HS-5 (cell line): ENCODE measurements at regions not wholly inside any gene's neighbourhood (a gene's known extent, or its start where the extent isn't known, plus 50 kb on each side); places are given as distances from the start of the nearest gene placed in this dataset.
"Not testable (repeated sequence)": the region's sequence is repeated elsewhere in the genome, so short reads cannot be mapped to it uniquely, and the experiment has no call there.

ENCODE experiments used
- DNase-seq: peaks from one replicate; pipeline ENCODE4 v3.0.0-alpha.2; 2012; ENCODE audit warnings: low read depth

DNA sequence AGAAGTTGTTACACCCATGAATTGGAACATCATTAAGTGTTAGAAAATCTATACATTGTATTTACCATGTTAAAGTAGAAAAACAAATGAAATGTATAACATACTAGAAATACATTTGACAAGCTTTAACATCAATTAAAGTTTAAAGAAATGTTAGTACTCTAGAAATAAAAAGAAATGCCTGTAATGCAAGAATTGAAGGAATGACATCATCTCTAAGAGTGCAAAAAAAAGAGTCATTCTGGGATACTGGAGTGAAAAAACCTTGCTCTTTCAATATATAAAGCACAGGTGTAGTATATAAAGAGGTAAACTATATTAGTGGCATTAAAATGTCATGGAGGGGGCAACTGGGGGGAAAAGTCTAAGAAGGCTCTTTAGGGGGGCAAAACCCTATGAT, 210.8 kb upstream of the PLD5 start:
- no peak for DNase-seq

DNA sequence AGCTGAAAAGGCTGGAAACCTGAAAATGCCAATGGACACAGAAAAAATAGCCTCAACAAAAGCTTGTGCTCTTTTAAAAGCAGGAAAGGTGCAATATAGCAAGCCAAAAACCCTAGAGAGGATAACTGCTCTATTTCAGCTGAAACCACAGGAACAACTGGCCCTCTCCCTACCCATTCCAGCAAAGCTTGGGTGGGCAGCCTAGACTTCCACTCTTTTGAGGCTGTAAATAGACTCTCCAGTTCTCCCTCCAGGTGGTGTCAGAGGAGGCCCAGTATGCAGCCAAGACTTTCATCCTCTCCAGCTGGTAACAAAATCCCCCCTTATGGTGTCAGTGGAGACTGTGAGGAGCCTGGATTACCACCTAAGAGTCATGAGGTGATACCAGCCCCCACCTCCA, 206.9 kb upstream of the PLD5 start:
- no peak for DNase-seq

DNA sequence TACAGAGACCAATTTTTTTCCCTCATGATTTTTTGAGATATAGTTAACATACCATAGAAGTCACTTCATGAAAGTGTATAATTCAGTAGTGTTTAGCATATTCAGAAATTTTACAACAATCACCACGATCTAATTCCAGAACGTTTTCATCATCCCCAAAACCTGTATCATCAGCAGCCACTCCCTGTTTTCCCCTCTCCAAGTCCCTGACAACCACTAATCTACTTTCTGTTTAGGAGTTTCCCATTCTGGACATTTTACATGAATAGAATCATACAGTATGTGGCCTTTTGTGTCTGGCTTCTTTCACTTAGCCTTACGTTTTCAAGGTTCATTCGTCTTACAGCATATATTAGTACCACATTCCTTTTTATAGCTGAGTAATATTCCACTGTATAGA, 204.2 kb upstream of the PLD5 start:
- DNase-seq: no peak

DNA sequence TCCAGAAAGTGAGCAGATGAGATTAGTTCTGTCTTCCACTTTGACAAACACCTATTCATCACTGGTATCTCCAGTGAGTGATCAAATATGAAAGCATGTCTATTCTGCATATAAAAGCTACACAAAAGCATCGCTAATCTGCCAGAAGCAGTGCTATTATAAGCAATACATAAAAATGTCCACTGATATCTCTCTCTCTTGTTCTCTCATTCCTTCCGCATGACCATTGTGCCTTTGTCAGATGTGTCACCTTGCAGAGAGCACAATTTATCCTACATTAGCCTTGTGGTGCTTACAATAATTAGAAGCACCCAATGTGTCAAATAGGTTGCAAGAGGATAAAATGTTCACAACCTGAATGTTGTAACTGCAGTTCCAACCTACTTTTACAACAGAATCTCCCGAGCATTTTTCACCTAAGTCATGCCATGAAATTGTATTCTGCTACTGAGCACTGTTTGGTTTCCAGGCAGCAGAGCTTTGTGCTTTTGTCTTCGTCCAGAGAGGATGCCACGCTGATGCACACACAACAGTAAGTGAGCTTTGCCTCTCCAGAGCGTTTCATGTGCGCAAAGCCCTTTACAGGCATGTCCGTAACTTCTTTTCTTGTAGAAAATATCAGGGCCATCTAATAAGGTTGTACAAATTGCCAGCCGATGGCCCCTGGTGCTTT, 198.7 kb upstream of the PLD5 start:
- no peak for DNase-seq

DNA sequence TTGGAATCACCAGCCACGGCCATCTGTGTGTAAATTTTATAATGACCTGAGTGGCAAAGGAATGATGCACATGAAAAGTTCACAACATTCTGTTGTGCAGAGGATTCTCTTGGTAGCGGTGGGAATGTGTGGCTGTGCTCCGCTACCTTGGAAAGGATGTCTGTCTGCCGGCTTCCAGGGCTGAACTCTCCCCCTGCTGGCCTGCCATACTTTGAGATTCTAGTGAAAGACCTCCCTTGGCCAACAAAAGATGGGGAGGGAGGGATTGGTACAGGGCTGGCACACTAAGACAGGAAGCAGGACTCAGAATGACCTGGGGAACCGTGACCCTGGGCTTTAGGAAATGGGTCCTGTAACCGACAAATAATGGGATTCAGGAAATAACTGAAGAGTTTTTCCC, 194.5 kb upstream of the PLD5 start:
- DNase-seq: no peak

DNA sequence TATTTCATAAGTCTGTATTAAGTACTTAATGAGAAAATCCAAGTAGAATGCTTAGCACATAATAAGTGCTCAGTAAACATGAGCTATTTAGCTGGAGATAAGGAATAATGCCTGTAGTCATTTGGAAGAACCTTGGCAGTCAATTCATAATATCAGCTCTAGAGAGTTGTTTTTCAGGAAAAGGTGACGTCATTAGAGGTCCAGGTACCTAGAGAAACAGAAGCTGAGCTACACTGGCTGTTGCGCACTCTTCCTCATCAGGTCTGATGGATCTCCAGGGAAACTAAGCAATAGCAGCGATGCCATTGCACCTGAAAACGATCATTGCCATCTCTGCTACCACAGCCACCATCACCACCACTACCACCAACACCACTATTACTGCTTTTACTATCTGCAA, 187.8 kb upstream of the PLD5 start:
- DNase-seq: no peak

DNA sequence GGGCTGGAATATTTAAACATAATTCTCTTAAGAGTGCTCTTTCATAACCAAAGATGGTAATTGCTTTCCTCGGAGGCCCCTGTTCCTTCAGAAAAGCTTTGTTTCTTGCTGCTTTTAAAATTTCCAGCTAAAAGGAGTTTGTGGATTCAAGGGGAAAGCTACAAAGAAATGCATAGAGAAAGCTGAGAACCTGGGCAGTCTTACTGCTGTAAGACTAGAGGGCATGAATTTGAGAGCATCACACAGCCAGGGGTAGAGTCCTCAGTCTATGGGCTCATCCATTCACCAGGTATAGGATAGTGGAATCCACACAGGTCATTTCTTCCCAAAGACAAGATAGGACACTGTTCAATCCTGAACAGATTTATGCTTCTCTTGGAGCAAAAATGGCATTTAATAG, 186.3 kb upstream of the PLD5 start:
- no peak for DNase-seq

DNA sequence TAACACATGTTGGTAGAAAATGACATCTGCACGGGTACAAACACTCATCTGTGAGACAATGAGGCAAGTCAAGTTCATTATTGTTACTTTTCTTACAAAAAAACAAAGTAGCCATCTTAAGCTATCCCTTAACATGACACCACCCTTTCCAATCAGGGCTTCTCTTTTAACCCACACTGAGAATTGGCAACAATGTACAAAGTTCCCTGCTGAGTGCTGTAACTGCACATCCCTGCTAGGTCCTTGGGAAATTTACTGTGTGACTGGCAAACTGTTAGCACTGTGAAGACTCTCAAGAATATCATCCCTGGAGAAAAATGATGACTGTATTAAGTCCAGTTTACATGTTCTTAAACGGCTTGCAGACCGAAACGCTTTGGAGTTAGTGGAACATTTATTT, 185.8 kb upstream of the PLD5 start:
- no peak for DNase-seq

DNA sequence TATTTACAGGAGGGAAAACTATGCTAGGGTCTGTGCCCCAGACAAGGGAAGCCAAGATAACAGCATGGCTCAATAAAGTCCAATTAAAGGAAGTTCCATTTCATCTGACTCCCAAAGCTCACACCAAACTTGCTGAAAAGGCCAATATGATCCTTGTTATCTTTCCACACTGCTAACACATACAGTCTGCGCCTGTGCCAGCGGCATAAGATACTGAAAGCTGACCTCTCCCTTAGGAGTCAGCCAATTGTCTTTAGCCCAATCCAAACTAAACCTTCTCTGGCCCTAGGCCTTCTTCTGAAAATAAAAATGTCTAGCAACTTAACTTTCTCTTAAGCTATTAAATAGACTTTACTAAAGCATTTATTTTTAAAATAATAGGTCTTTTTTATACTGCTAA, 179.0 kb upstream of the PLD5 start:
- no peak for DNase-seq

DNA sequence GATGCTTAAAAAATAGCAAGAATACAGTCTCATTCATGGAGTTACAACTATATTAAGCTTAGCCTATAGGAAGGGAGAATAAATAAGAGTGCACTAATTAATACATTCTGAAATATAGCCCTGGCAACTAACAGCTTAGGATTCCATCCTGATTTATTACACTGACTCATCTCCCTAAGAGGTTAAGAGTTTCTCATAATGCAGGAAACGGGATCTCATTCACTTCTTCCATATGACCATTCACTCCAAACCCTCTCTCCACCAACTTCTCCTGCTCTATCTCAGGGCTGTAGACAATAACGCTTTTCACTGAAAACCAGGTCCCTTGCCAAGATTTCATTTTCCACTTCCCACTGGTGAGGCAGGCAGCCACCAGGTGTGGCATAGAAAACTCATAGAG, 168.5 kb upstream of the PLD5 start:
- no peak for DNase-seq

DNA sequence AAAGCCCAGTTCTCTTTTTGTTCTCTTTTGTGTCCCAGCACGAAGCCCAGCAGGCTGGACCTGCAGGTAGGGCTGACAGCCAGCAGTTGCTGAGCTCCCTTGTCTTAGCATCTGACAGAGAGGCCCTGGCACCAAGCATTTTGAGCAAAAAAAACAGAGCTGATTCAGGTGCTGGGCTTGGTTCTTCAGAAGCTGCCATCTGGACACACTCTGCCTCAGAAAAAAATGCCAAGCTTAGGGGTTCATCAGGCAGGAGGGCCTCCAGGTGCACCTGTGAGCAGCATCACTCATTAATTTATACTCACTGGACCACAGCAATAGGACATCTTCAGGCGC, 167.1 kb upstream of the PLD5 start:
- DNase-seq: no peak

DNA sequence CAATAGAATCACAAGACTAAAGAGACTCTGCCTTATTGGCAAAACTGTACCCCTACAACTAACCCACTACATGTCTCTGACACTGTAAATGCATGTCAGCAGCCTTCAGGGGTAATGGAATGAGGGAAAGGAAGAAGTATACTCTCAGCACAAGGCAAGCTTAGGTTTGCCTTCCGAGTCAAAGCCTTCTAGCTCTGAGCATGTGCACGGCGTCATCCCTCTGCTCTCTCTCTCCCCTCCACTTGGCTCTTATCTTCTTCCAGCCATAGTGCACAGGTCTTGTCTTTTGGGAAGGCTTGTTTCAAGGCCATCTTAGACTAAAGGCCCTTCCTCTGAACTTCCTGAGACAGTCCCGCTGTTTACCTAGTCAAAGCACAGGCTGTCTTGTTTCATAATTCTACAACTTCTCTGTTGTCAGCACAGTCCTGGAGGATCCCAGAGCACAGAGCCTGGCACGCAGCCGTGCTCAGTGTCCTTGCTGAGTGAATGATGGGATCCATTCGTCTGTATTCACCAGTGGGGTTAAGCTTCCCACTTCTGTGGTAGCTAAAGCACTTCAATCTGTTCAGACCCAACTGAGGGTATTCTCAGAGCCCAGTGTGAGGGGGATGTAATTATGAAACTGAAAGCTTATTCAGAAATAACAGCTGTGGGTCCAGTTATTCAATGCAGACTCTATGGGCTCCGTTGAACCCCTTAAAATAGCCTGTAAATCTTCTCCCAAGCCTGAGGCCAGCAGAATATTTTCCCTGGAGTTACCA, 166.5 kb upstream of the PLD5 start:
- no peak for DNase-seq

DNA sequence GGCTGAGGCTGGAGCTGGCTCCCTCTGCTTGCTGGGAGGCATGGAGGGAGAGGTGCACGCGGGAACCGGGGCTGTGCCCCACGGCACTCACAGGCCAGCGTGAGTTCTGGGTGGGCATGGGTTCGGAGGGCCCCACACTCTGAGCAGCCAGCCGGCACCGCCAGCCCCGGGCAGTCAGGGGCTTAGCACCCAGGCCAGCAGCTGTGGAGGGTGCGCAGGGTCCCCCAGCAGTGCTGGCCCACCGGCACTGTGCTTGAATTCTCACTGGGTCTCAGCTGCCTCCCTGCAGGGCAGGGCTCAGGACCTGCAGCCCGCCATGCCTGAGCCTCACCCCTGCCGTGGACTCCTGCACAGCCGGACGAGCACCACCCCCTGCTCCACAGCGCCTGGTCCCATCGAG, 164.9 kb upstream of the PLD5 start:
- no peak for DNase-seq

DNA sequence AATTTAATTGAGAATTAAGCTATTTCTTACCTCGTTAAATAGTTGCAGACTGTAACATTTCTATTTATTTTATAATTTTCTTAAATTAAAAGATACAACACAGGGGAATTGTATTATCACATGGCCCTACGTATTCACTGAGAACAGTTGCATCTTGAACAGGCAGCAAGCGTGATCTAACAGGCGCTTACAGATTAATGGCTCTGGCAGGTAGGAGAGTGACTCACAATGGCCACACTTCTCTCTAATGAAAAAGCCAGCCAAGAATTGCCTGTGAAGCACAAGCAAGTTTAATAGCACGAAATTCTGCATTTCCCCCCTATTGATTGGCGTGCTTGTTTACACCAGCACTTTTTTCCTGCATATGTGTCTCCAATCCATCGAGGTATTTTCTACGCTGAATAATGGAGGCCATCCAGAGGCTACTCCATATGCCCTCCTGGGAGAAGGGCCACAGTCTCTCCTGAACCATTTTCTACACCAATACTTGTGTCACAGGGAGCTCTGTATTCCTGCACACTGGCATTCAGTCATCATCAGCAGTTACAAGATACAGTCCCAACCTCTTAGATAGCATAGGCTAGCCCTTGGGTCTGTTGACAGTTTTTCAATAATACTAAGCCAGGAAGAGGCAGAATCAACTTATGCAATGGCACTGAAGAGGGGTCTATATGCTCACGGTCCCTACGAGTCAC, 150.6 kb upstream of the PLD5 start:
- DNase-seq: no peak

DNA sequence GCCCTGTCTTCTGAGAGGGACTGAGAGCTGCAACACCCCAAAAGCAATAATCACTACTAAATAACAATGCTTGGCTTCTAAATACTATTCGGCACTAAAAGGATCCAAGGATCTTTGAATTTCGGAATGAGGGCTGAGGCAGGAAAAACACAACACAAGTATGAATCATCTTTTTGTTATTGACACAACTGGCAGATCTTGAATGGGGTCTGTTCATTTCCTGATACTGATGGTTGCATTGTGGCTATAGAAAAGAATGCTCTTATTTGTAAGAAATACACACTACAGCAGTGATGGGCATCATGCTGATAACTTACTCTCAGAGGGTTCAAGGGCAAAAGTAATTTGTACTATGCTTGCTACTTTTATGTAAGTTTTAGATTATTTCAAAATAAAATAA, 149.2 kb upstream of the PLD5 start:
- DNase-seq: no peak

DNA sequence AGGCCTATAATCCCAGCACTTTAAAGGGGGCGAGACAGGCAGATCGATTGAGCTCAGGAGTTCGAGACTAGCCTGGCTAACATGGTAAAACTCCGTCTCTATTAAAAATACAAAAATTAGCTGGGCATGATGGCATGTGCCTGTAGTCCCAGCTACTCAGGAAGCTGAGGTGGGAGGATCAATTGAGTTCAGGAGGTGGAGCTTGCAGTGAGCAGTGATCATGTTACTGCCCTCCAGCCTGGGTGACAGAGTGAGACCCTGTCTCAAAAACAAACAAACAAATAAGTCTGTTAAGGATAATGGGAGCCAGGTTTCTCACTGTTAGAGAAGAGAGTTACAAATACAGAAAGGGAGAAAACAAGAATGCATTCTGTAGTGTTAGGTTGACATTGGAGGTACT, 148.7 kb upstream of the PLD5 start:
- DNase-seq: not testable (repeated sequence)

DNA sequence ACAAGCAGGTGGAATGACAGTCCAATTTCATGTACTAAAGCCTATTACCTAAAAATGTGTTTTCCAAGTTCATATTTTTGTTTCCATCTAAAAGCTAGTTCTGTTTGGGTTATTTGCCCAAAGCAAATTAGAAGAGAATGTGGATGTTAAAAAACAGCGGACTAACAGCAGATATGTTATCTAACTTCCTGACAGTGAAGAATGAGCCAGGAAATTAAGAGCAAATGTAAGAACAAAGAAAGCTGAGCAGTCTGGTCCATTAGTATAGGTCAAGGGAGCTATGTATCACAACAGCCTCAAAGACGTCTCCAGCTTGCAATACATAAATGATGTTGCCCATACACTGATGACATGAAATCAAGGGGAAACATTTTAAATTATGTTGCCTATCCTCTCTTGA, 145.5 kb upstream of the PLD5 start:
- no peak for DNase-seq

DNA sequence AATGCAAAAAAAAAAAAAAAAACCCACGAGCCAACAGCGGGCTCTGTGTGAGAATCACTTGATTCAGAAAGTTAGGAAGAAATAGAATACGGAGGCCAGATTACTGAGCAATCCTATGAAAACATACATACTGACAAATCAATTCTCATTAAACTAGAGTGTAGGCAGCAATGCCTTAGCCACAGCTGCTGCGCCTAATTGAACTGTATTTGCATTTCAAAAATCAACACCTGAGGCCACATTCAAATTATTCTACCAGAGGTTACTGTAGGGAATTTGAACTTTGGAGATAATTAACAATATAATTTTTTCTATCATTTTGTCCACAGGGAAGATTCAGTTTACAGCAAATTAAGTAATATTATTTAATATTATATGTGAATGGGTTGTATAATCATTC, 138.4 kb upstream of the PLD5 start:
- DNase-seq: no peak

DNA sequence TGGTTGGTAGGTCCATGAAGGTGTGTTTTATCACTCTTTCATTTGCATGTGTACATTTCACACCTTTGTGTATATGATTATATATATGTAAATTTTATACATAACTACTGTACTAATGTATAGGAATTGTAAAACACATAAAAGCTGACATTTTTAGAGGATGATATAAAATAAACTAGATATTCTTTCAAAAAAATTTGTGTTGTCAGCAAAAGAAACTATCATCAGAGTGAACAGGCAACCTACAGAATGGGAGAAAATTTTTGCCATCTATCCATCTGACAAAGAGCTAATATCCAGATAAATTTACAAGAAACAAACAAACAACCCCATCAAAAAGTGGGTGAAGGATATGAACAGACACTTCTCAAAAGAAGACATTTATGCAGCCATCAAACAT, 129.3 kb upstream of the PLD5 start:
- DNase-seq: not testable (repeated sequence)

DNA sequence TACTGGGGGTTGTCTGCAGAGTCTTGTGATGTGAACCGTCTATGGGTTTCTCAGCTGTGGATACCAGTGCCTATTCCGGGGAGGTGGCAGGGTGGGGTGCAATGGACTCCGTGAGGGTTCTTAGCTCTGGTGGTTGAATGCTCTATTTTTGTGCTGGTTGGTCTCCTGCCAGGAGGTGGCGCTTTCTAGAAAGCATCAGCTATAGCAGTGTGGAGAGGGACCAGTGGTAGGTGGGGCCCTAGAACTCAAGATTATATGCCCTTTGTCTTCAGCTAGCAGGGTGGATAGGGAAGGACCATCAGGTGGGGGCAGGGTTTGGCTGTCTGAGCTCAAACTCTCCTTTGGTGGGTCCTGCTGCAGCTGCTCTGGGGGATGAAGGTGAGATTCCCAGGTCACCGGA, 127.3 kb upstream of the PLD5 start:
- DNase-seq: no peak

DNA sequence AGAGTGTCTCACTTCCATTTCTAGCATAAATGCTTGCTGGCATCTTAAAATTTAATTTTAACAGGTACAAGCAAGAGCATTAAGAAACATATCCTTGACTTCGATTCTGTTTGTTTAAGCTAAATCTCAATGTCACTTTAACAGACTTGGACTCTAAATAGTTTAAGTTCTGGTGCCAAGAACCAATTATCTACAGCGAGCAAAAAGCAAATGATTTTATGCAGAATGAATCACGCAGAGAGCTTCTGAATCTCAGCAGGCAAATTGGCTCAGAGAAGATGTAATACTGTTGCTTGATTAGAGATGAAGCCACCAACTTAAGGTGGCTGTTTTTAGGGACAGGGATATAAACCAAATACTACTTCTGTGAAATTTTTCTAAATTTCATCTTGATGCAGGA, 117.0 kb upstream of the PLD5 start:
- DNase-seq: no peak

DNA sequence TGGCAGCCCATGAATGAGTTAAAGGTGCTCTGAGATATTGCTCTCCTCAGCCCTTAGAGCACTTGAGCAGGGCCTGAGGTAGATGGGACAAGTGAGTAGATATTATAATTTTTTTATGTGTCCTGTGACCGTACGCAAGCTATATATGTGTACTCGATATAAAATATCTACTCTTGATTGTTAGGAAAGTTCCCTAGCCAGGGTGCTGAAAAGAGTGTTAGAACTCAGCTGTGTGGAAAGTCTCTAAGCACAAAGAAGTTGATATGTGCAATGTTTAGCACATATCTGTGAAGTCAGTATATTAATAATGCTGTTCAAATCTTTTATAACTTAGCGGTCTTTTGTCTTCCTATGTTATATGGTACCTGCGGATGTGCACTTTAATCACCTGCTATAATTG, 114.6 kb upstream of the PLD5 start:
- DNase-seq: no peak

DNA sequence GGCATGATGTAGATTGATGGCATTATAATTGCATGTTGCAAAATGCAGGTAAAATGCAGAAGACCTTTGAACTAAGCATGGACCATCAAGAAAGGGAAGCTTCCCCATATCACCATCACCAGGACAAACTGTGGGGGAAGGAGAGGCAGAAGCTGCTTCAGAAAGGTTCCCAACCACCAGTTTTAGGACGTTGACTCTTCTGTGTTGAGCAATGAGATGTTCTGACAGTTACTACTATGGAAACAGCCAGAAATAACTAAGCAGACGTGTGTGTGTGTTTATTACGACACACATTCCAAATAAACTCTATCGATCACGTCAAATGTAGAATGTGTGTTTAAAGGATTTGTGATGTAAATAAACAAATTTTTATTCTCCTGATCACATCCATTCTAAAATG, 110.2 kb upstream of the PLD5 start:
- no peak for DNase-seq

DNA sequence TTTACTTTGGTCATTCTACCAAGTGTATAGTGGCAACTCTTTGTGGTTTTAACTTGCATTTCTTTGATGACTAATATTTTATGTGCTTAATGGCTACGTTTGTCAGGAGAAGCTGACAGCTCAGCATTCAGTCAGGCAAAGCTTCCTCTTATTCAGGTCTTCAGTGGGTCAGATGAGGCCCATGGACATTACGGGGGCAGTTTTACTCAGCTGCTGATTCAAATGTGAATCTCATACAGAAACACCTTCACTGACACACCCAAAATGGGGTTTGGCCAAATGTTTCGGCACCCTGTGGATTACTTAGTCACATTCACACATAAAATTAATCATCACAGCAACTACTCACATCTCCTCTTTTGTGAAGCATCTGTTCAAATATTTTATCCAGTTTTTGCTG, 104.9 kb upstream of the PLD5 start:
- DNase-seq: peak; percentile 2
